WI38 (cell line): ENCODE measurements at regions not wholly inside any gene's neighbourhood (a gene's known extent, or its start where the extent isn't known, plus 50 kb on each side); places are given as distances from the start of the nearest gene placed in this dataset.
"Not testable (repeated sequence)": the region's sequence is repeated elsewhere in the genome, so short reads cannot be mapped to it uniquely, and the experiment has no call there.

Experiments
- H3K4me3 ChIP-seq: 2 replicates; pipeline ENCODE4 v1.5.1; 2011; ENCODE audit warnings: low read depth, mild to moderate bottlenecking, control low read depth, low read length
- CTCF ChIP-seq: IDR thresholded peaks from 2 replicates; pipeline ENCODE4 v1.5.1; 2012; ENCODE audit warnings: low read depth, mild to moderate bottlenecking, control low read depth, low read length

- no peak for TF ChIP-seq CTCF
- no peak overlapping the region for H3K4me3 ChIP-seq
Measured at GRCh38 chr16:31810863-31811262, 62.7 kb upstream of the ZNF267 start.

GRCh38 chr16:31816141-31816540 lies 57.5 kb upstream of the ZNF267 start:
- H3K4me3 ChIP-seq = not testable (repeated sequence)

GRCh38 chr16:31819386-31819785 lies 54.2 kb upstream of the ZNF267 start:
- H3K4me3 ChIP-seq = no peak overlapping the region
- no peak for TF ChIP-seq CTCF

GRCh38 chr16:31819948-31820347 lies 53.7 kb upstream of the ZNF267 start:
- TF ChIP-seq CTCF = no peak
- no peak overlapping the region for H3K4me3 ChIP-seq
